Osteocyte (in vitro differentiated cells): ENCODE measurements at regions not wholly inside any gene's neighbourhood (a gene's known extent, or its start where the extent isn't known, plus 50 kb on each side); places are given as distances from the start of the nearest gene placed in this dataset.
A peak's percentile ranks its signal among the peaks of the same experiment; 100 is the strongest.

ENCODE experiments used
- DNase-seq: peaks from one replicate; pipeline ENCODE4 v3.0.0; 2021; ENCODE audit warnings: mixed read lengths; ENCODE audit not compliant: unreplicated experiment; ENCODE audit errors: extremely low spot score
- H3K27ac Mint-ChIP-seq: one replicate; pipeline ENCODE4 v1.8.0; 2021; ENCODE audit warnings: mild to moderate bottlenecking, mixed read lengths; ENCODE audit not compliant: unreplicated experiment
- H3K27me3 Mint-ChIP-seq: one replicate; pipeline ENCODE4 v1.8.0; 2021; ENCODE audit warnings: mixed read lengths; ENCODE audit not compliant: unreplicated experiment
- H3K36me3 Mint-ChIP-seq: one replicate; pipeline ENCODE4 v1.8.0; 2021; ENCODE audit warnings: mixed read lengths; ENCODE audit not compliant: unreplicated experiment
- H3K4me1 Mint-ChIP-seq: one replicate; pipeline ENCODE4 v1.8.0; 2021; ENCODE audit warnings: mixed read lengths; ENCODE audit not compliant: unreplicated experiment
- H3K4me3 Mint-ChIP-seq: one replicate; pipeline ENCODE4 v1.8.0; 2021; ENCODE audit warnings: mild to moderate bottlenecking, moderate library complexity, mixed read lengths; ENCODE audit not compliant: unreplicated experiment
- H3K9me3 Mint-ChIP-seq: one replicate; pipeline ENCODE4 v1.8.0; 2021; ENCODE audit warnings: mixed read lengths; ENCODE audit not compliant: unreplicated experiment
- CTCF ChIP-seq: fragments of 200-600 bp; sonication (generic); IDR thresholded peaks from 2 replicates; pipeline ENCODE4 v1.5.0; 2021; ENCODE audit warnings: antibody characterized with exemption, mild to moderate bottlenecking, moderate library complexity

DNA sequence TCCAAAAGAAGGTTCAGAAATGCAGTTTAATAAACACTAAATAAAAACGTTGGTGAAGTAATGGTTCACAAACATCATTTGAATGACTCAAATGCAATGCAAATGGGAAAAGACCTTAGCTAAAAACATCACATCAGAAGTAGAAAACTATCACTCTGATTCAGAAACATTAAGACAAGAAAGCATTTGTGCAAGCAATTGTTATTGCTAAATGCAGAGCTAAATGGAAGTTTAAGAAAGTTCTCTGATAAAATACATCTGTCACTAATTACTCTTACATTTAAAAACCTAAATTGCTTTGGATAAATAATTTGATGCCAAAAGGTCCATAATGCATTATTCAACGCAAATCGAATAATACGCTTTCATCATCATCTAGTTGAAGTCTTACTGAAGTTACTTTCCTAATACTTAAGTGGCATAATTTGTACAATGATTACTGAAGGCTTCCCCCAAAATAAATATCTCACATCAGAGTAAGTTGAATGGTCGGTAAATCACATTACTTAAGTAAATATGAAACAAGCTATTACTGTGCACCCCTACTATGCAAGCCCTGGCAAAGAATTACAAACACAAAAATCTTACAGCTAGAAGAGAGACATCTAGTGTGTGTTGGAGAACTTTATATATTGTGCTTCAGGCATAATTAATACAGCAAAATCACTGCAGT, 105.7 kb upstream of the KCTD1 start:
- peak; percentile 34 for TF ChIP-seq CTCF
- Mint-ChIP-seq H3K4me1 (peaks cover 26% of the 10 kb centered on the region), H3K9me3 (no peaks in the 10 kb centered on the region), H3K27ac (no peak overlapping the region), H3K36me3 (no peaks in the 10 kb centered on the region), H3K27me3 (peaks cover 66% of the 10 kb centered on the region), H3K4me3 (no peak overlapping the region)
- DNase-seq, result no peak

DNA sequence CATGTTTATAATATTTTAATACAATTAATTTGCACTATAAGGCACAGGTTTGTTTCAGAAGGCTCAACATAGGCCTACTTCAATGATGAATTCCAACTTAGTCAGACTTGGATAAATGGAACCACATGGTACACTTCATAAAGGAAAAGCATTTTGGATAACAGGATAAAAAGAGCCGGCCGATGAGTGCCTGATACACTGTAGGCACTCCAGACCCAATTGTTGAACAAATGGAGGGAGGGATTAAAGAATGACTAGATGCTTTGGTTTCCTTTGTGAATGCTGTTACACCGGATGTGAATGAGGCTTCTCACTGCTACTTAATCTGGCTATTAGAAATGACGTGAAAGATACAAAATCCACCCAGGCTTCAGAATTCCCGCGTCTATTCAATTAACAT, 104.1 kb upstream of the KCTD1 start:
- TF ChIP-seq CTCF, result no peak
- Mint-ChIP-seq H3K9me3 (no peaks in the 10 kb centered on the region), H3K27me3 (peaks cover 51% of the 10 kb centered on the region), H3K4me1 (peaks cover 16% of the 10 kb centered on the region), H3K4me3 (no peak overlapping the region), H3K27ac (no peak overlapping the region), H3K36me3 (no peaks in the 10 kb centered on the region)
- no peak for DNase-seq

DNA sequence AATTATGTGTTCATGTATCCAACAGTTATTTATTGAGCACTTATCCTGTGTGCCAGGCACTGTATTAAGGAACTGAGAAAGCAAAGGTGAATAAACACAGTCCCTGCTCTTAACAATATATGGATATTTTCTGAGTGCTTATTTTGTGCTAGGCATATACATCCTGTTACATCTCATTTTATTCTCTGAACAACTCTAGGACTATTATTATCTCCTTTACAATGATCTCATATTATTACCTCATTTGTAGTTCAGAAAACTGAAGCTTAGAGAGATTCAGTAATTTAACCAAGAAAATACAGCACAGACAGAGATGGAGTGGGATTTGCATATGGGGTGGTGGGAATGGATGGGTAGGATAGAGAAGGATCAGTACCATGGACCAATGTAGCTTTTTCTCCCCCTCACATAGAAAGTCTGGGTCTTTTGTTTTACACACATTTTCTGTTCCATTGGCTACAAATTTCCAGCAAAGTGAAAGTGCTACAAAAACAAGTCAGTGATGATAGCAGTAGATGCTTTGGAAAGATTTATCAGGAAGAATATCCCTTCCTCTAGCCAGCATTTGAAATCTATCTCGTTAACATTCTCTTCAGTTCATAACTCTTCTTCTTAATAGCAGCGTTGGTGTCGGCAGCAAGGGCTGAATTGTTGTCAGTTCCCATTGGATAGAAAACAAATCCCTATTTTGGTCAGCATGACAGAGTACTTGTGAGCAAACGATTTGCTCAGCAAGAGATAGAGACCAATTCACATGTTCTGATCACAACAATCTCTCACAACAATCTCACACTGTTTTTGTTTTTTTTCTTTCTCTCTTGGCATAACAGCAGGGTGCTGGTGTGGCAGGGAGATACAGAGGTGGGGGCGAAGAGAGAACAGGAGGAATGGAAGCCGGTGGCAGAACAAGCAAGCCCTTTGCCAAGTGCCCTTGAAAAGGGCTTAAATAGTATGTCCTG, 102.2 kb upstream of the KCTD1 start:
- H3K9me3 Mint-ChIP-seq, result no peaks in the 10 kb centered on the region
- no peak for TF ChIP-seq CTCF
- DNase-seq, result no peak
- no peaks in the 10 kb centered on the region for H3K36me3 Mint-ChIP-seq
- peaks cover 11% of the 10 kb centered on the region for H3K4me1 Mint-ChIP-seq
- no peak overlapping the region for H3K4me3 Mint-ChIP-seq
- H3K27ac Mint-ChIP-seq, result no peak overlapping the region
- peaks cover 48% of the 10 kb centered on the region for H3K27me3 Mint-ChIP-seq

- peaks cover 40% of the 10 kb centered on the region for H3K27me3 Mint-ChIP-seq
- H3K36me3 Mint-ChIP-seq, result no peaks in the 10 kb centered on the region
- TF ChIP-seq CTCF, result no peak
- H3K4me1 Mint-ChIP-seq, result no peaks in the 10 kb centered on the region
- H3K4me3 Mint-ChIP-seq, result no peak overlapping the region
- H3K27ac Mint-ChIP-seq, result no peak overlapping the region
- DNase-seq, result no peak
- H3K9me3 Mint-ChIP-seq, result no peaks in the 10 kb centered on the region
These were observed 100.8 kb upstream of the KCTD1 start for GRCh38 chr18:26649193-26649543.

- H3K9me3 Mint-ChIP-seq, result no peaks in the 10 kb centered on the region
- no peak for DNase-seq
- no peak overlapping the region for H3K27ac Mint-ChIP-seq
- peaks cover 35% of the 10 kb centered on the region for H3K27me3 Mint-ChIP-seq
- no peaks in the 10 kb centered on the region for H3K36me3 Mint-ChIP-seq
- no peak overlapping the region for H3K4me3 Mint-ChIP-seq
- H3K4me1 Mint-ChIP-seq, result no peaks in the 10 kb centered on the region
- TF ChIP-seq CTCF, result no peak
These were observed 100.3 kb upstream of the KCTD1 start for GRCh38 chr18:26648509-26649192.
